WTC11 (cell line): ENCODE measurements at regions not wholly inside any gene's neighbourhood (a gene's known extent, or its start where the extent isn't known, plus 50 kb on each side); places are given as distances from the start of the nearest gene placed in this dataset.

Experiments used
- CREB1 ChIP-seq: sonication (generic); formaldehyde crosslinking; IDR thresholded peaks from 2 replicates; pipeline ENCODE4 v1.8.0; 2023; ENCODE audit warnings: mild to moderate bottlenecking, missing genetic modification reagents
- CTCF ChIP-seq: fragments of 200-600 bp; IDR thresholded peaks from 2 replicates; pipeline ENCODE4 v1.8.0; 2022; ENCODE audit warnings: antibody characterized with exemption
- SP1 ChIP-seq: sonication (generic); formaldehyde crosslinking; conservative IDR thresholded peaks from 2 replicates; pipeline ENCODE4 v1.8.1; 2022; ENCODE audit warnings: missing genetic modification reagents
- TCF7 ChIP-seq: sonication (generic); formaldehyde crosslinking; IDR thresholded peaks from 2 replicates; pipeline ENCODE4 v1.8.0; 2022; ENCODE audit warnings: mild to moderate bottlenecking, low read depth, missing genetic modification reagents, moderate library complexity
- TF ChIP-seq, protein P1 (sequence below): sonication (generic); formaldehyde crosslinking; IDR thresholded peaks from 2 replicates; pipeline ENCODE4 v1.8.1; 2022; ENCODE audit warnings: low read depth, mild to moderate bottlenecking, moderate library complexity, missing genetic modification reagents, borderline replicate concordance
- TF ChIP-seq, protein P2 (sequence below): fragments of 250-450 bp; sonication (Bioruptor Pico); IDR thresholded peaks from 2 replicates; pipeline ENCODE4 v1.9.0; 2021; ENCODE audit warnings: moderate library complexity, mild to moderate bottlenecking, inconsistent platforms, borderline replicate concordance

- TF ChIP-seq SP1 (CRISPR knock-in tag): no peak
- TF ChIP-seq CTCF: no peak
- TF ChIP-seq CREB1 (CRISPR knock-in tag): no peak
- TF ChIP-seq TCF7 (CRISPR knock-in tag): no peak
- TF ChIP-seq, protein P1, sequence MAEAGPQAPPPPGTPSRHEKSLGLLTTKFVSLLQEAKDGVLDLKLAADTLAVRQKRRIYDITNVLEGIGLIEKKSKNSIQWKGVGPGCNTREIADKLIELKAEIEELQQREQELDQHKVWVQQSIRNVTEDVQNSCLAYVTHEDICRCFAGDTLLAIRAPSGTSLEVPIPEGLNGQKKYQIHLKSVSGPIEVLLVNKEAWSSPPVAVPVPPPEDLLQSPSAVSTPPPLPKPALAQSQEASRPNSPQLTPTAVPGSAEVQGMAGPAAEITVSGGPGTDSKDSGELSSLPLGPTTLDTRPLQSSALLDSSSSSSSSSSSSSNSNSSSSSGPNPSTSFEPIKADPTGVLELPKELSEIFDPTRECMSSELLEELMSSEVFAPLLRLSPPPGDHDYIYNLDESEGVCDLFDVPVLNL: no peak
- TF ChIP-seq, protein P2, sequence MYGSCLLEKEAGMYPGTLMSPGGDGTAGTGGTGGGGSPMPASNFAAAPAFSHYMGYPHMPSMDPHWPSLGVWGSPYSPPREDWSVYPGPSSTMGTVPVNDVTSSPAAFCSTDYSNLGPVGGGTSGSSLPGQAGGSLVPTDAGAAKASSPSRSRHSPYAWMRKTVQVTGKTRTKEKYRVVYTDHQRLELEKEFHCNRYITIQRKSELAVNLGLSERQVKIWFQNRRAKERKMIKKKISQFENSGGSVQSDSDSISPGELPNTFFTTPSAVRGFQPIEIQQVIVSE (CRISPR knock-in tag): no peak
Measured at GRCh38 chr4:173829565-173829964, 299.5 kb upstream of the HAND2 start.
